ENCODE measurements at regions not wholly inside any gene's neighbourhood (a gene's known extent, or its start where the extent isn't known, plus 50 kb on each side); places are given as distances from the start of the nearest gene placed in this dataset.

GRCh38 chr21:35417762-35418161 lies 368.7 kb upstream of the RUNX1 start:
- no peak for DNase-seq (ENCODE audit: low read depth in 3 of 3, low spot score in 2 of 3)

GRCh38 chr21:35416866-35417489 lies 367.9 kb upstream of the RUNX1 start:
- DNase-seq (ENCODE audit: low read depth in 3 of 3, low spot score in 2 of 3), result no peak

- no peak for DNase-seq (ENCODE audit: low read depth in 3 of 3, low spot score in 2 of 3)
These were observed 365.5 kb upstream of the RUNX1 start for GRCh38 chr21:35414507-35415139.

- DNase-seq (ENCODE audit: low read depth in 3 of 3, low spot score in 2 of 3), result no peak
These were observed 365.0 kb upstream of the RUNX1 start for GRCh38 chr21:35414056-35414455.

- no peak for DNase-seq (ENCODE audit: low read depth in 3 of 3, low spot score in 2 of 3)
These were observed 363.1 kb upstream of the RUNX1 start for GRCh38 chr21:35412231-35412630.

GRCh38 chr21:35411434-35411833 lies 362.3 kb upstream of the RUNX1 start:
- no peak for DNase-seq (ENCODE audit: low read depth in 3 of 3, low spot score in 2 of 3)

GRCh38 chr21:35410656-35411055 lies 361.6 kb upstream of the RUNX1 start:
- no peak for DNase-seq (ENCODE audit: low read depth in 3 of 3, low spot score in 2 of 3)

- DNase-seq (ENCODE audit: low read depth in 3 of 3, low spot score in 2 of 3), result no peak
These were observed 361.0 kb upstream of the RUNX1 start for GRCh38 chr21:35410123-35410522.

GRCh38 chr21:35408401-35408800 lies 359.3 kb upstream of the RUNX1 start:
- DNase-seq (ENCODE audit: low read depth in 3 of 3, low spot score in 2 of 3), result no peak

- DNase-seq (ENCODE audit: low read depth in 3 of 3, low spot score in 2 of 3), result no peak
These were observed 357.5 kb upstream of the RUNX1 start for GRCh38 chr21:35406635-35407034.

- DNase-seq (ENCODE audit: low read depth in 3 of 3, low spot score in 2 of 3), result no peak
These were observed 356.9 kb upstream of the RUNX1 start for GRCh38 chr21:35405981-35406380.

GRCh38 chr21:35404247-35404646 lies 355.1 kb upstream of the RUNX1 start:
- DNase-seq (ENCODE audit: low read depth in 3 of 3, low spot score in 2 of 3), result no peak

GRCh38 chr21:35402061-35402460 lies 353.0 kb upstream of the RUNX1 start:
- DNase-seq (ENCODE audit: low read depth in 3 of 3, low spot score in 2 of 3), result no peak

GRCh38 chr21:35401476-35401875 lies 352.4 kb upstream of the RUNX1 start:
- DNase-seq (ENCODE audit: low read depth in 3 of 3, low spot score in 2 of 3), result no peak

GRCh38 chr21:35400233-35400939 lies 351.3 kb upstream of the RUNX1 start:
- DNase-seq (ENCODE audit: low read depth in 3 of 3, low spot score in 2 of 3), result peak; percentile 25 to 34 (median 32)

GRCh38 chr21:35399706-35400105 lies 350.6 kb upstream of the RUNX1 start:
- no peak for DNase-seq (ENCODE audit: low read depth in 3 of 3, low spot score in 2 of 3)

- no peak for DNase-seq (ENCODE audit: low read depth in 3 of 3, low spot score in 2 of 3)
These were observed 350.0 kb upstream of the RUNX1 start for GRCh38 chr21:35399002-35399530.

GRCh38 chr21:35398346-35398982 lies 349.4 kb upstream of the RUNX1 start:
- DNase-seq (ENCODE audit: low read depth in 3 of 3, low spot score in 2 of 3), result no peak

- DNase-seq (ENCODE audit: low read depth in 3 of 3, low spot score in 2 of 3), result no peak
These were observed 348.7 kb upstream of the RUNX1 start for GRCh38 chr21:35397781-35398180.

GRCh38 chr21:35396655-35397054 lies 347.6 kb upstream of the RUNX1 start:
- no peak for DNase-seq (ENCODE audit: low read depth in 3 of 3, low spot score in 2 of 3)

- DNase-seq (ENCODE audit: low read depth in 3 of 3, low spot score in 2 of 3), result no peak
These were observed 346.6 kb upstream of the RUNX1 start for GRCh38 chr21:35395728-35396127.

Measured in right renal cortex interstitium (tissue), 3 donors.